ENCODE measurements at regions not wholly inside any gene's neighbourhood (a gene's known extent, or its start where the extent isn't known, plus 50 kb on each side); places are given as distances from the start of the nearest gene placed in this dataset.

DNA sequence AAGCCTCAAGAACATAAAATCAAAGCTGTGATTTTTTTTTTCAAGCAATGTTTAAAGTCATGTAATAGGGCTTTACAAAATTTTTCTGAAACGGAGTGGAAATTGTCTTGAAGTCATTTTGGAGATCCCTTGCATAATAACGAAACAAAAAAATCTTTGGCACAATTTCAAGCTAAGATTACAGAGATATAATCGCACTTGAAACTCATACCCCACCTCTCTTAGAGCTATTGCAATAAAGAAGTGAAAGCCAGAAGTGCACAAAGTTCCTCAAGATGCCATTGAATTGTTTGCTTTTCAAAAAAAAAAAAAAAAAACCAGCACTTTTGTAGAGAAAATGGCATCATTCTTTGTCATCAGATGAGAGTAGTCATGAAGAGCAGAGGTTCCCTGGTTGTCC is 152.3 kb downstream of the PAX3 start:
- Mint-ChIP-seq H3K4me1 (no peaks in the 10 kb centered on the region), H3K27me3 (ENCODE audit: low read depth) (no peaks in the 10 kb centered on the region), H3K36me3 (ENCODE audit: low read depth) (peaks cover 9% of the 10 kb centered on the region), H3K27ac (ENCODE audit: unreplicated experiment) (no peak overlapping the region), H3K4me3 (no peak overlapping the region), H3K9me3 (peaks cover 9% of the 10 kb centered on the region)
- TF ChIP-seq, protein P1, sequence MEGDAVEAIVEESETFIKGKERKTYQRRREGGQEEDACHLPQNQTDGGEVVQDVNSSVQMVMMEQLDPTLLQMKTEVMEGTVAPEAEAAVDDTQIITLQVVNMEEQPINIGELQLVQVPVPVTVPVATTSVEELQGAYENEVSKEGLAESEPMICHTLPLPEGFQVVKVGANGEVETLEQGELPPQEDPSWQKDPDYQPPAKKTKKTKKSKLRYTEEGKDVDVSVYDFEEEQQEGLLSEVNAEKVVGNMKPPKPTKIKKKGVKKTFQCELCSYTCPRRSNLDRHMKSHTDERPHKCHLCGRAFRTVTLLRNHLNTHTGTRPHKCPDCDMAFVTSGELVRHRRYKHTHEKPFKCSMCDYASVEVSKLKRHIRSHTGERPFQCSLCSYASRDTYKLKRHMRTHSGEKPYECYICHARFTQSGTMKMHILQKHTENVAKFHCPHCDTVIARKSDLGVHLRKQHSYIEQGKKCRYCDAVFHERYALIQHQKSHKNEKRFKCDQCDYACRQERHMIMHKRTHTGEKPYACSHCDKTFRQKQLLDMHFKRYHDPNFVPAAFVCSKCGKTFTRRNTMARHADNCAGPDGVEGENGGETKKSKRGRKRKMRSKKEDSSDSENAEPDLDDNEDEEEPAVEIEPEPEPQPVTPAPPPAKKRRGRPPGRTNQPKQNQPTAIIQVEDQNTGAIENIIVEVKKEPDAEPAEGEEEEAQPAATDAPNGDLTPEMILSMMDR (conservative IDR thresholded peaks at IDR 0.05) = no peak
- DNase-seq (ENCODE audit: low read depth, low spot score) = no peak

DNA sequence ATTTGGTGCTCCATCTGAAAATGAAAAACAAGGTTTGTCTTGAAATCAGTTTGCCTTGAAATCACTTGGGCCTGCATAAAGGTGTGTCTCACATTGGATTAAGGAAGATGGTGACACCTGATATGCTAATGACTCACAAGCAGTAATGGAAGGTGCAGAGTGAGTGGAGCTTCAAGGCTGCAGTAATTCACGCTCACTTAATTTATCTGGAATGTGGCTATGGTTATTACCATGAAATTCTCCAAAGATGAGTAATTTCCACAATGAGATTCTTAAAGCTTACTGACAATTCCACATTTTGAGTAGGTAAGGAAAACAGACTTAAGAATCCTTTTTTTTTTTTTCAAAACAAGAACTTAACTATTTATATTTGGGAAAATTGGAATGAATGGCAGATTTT is 156.8 kb downstream of the PAX3 start:
- peaks cover 10% of the 10 kb centered on the region for H3K36me3 Mint-ChIP-seq (ENCODE audit: low read depth)
- TF ChIP-seq, protein P1 (conservative IDR thresholded peaks at IDR 0.05) = no peak
- no peak for DNase-seq (ENCODE audit: low read depth, low spot score)
- no peak overlapping the region for H3K4me3 Mint-ChIP-seq
- H3K27ac Mint-ChIP-seq (ENCODE audit: unreplicated experiment) = no peak overlapping the region
- no peaks in the 10 kb centered on the region for H3K4me1 Mint-ChIP-seq
- peaks cover 10% of the 10 kb centered on the region for H3K9me3 Mint-ChIP-seq
- H3K27me3 Mint-ChIP-seq (ENCODE audit: low read depth) = no peaks in the 10 kb centered on the region

DNA sequence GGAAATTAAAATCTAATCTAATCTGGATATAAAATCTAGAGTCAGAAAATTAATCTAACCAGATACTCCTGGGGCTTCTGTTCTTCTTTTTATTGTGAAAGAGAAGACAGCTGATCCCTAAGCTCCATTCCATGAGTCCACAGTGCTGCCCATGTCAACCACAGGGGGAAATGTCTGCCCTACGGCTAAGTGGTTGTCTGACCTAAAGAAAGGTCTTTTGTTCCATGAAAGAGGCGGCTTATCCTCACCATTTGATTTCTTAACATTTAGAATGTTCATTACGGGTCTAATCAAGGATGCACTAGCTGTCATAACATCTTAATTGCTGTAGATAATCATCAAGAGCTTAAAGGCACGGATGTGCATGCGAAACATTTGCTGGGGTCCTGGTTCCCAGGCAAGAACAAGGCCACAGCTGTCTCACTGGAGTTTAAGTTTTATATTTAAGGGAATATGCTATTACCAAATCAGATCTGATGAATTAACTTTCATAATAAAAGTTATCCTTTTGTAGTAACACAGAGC is 162.6 kb downstream of the PAX3 start:
- no peak for DNase-seq (ENCODE audit: low read depth, low spot score)
- Mint-ChIP-seq H3K36me3 (ENCODE audit: low read depth) (peaks cover 6% of the 10 kb centered on the region), H3K27ac (ENCODE audit: unreplicated experiment) (no peak overlapping the region), H3K27me3 (ENCODE audit: low read depth) (peaks cover 4% of the 10 kb centered on the region), H3K9me3 (peaks cover 10% of the 10 kb centered on the region), H3K4me3 (no peak overlapping the region), H3K4me1 (peaks cover 4% of the 10 kb centered on the region)
- TF ChIP-seq, protein P1 (conservative IDR thresholded peaks at IDR 0.05) = no peak

DNA sequence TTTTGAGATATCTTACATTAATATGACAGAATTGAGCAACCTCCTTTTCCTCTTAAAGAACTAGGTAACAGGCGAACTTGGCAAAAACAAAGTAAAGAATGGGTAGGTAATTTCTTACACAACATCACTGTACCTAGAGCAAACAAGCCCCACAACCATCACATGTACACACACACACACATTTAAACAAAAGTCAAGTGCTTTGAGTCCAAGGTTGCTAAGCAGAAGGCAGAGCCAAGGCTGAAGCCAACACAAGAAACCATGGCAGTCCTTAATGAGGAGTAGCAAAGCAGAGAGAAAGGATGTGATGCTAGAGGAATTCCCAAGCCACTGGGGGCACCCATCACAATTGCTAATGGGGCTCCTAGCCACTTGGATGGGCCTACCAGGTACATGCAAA is 164.1 kb downstream of the PAX3 start:
- TF ChIP-seq, protein P1 (conservative IDR thresholded peaks at IDR 0.05) = no peak

DNA sequence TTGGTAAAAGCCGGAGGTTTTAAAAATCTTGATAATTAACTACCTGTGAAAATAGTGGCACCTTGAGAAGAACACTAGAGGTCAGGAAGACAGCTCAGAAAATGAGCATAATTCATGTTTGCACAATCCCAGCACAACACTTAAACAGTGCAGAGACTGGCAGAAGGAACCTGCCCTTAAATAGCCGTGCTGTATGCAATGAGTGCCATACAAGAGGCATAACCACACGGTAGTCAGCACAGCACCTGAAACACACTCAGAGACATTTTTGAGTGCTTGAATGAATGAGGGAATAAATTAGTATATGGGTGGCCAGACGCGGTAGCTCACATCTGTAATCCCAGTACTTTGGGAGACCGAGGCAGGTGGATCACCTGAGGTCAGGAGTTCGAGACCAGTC is 164.9 kb downstream of the PAX3 start:
- Mint-ChIP-seq H3K27ac (ENCODE audit: unreplicated experiment) (no peak overlapping the region), H3K4me3 (no peak overlapping the region), H3K9me3 (peaks cover 10% of the 10 kb centered on the region), H3K4me1 (peaks cover 4% of the 10 kb centered on the region), H3K36me3 (ENCODE audit: low read depth) (peaks cover 6% of the 10 kb centered on the region), H3K27me3 (ENCODE audit: low read depth) (peaks cover 4% of the 10 kb centered on the region)
- DNase-seq (ENCODE audit: low read depth, low spot score) = no peak
- TF ChIP-seq, protein P1 (conservative IDR thresholded peaks at IDR 0.05) = no peak

More for the DNA sequence above, 164.1 kb downstream of the PAX3 start:
- no peak for DNase-seq (ENCODE audit: low read depth, low spot score)
- no peak overlapping the region for H3K4me3 Mint-ChIP-seq
- peaks cover 4% of the 10 kb centered on the region for H3K4me1 Mint-ChIP-seq
- H3K36me3 Mint-ChIP-seq (ENCODE audit: low read depth) = peaks cover 6% of the 10 kb centered on the region
- H3K9me3 Mint-ChIP-seq = peaks cover 10% of the 10 kb centered on the region
- H3K27me3 Mint-ChIP-seq (ENCODE audit: low read depth) = peaks cover 4% of the 10 kb centered on the region
- no peak overlapping the region for H3K27ac Mint-ChIP-seq (ENCODE audit: unreplicated experiment)
